ENCODE measurements at regions not wholly inside any gene's neighbourhood (a gene's known extent, or its start where the extent isn't known, plus 50 kb on each side); places are given as distances from the start of the nearest gene placed in this dataset.

DNA sequence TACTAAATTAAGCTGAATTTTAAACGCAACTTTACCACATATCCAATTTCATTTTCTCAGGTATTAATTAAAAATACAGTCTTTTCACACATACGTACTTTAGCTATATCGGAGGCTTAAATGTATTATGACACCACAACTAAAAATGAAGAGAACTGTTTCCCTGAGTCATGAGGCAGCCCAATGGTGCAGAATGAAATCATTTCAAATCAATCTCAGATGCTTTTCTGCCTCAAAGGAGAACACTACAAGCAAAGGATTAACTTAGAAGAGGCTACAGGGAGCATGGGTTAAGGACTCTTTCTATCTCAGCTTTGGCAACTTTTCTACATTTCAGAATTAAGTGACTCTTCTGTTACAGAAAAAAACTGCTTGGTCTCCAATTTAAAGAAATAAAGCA lies 516.3 kb upstream of the HTR2A start:
- TF ChIP-seq GATA2 (IDR thresholded peaks at IDR 0.05; ENCODE audit: low read depth, low read length) = no peak
- TF ChIP-seq GATA3 (IDR thresholded peaks at IDR 0.05; ENCODE audit: low read depth, low read length) = no peak

- no peak for TF ChIP-seq GATA2 (IDR thresholded peaks at IDR 0.05; ENCODE audit: low read depth, low read length)
- TF ChIP-seq GATA3 (IDR thresholded peaks at IDR 0.05; ENCODE audit: low read depth, low read length) = no peak
Measured at GRCh38 chr13:47409778-47410177, 512.9 kb upstream of the HTR2A start.

DNA sequence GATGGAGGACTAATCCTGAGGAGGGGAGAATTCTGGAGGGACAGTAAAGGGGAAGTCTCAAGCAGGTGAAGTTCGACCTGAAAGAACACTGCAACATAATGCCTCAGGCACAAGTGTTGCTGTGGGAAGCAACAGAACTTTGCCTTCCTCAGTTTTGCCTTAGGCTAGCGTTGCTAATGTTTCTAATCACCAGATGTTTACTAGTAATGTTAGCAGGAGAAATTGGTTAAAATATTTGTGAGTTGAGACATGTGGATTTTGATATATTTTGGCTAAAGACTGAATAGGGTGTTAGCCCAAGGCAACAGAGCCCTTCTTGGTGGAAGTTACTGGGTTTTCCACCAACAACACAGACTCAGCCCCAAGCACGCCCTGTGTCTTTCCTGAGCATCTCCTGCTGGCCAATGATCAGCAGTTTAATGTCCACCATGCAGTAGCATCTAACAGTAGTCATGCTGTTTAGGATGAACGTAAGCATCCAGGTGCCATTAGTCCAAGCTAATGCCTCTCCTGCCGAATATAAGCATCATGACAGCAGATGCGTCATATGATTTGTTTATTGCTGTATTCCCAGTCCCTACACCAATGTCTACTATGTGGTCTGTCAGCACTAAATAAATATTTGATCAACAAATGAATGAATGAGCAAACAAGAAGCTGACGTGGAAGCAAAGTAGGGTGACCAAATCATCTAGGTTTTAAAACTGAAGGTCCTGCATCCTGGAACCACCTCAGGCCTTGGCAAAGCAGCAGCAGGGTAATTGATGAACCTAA lies 511.9 kb upstream of the HTR2A start:
- TF ChIP-seq GATA2 (IDR thresholded peaks at IDR 0.05; ENCODE audit: low read depth, low read length) (no peak), GATA3 (IDR thresholded peaks at IDR 0.05; ENCODE audit: low read depth, low read length) (no peak)

GRCh38 chr13:47407808-47408207 lies 511.0 kb upstream of the HTR2A start:
- TF ChIP-seq GATA3 (IDR thresholded peaks at IDR 0.05; ENCODE audit: low read depth, low read length) = no peak
- TF ChIP-seq GATA2 (IDR thresholded peaks at IDR 0.05; ENCODE audit: low read depth, low read length) = no peak

GRCh38 chr13:47399599-47399998 lies 502.7 kb upstream of the HTR2A start:
- TF ChIP-seq GATA2 (IDR thresholded peaks at IDR 0.05; ENCODE audit: low read depth, low read length) = no peak
- TF ChIP-seq GATA3 (IDR thresholded peaks at IDR 0.05; ENCODE audit: low read depth, low read length) = no peak

- TF ChIP-seq GATA3 (IDR thresholded peaks at IDR 0.05; ENCODE audit: low read depth, low read length) (no peak), GATA2 (IDR thresholded peaks at IDR 0.05; ENCODE audit: low read depth, low read length) (no peak)
Measured at GRCh38 chr13:47397739-47398138, 500.9 kb upstream of the HTR2A start.

- no peak for TF ChIP-seq GATA2 (IDR thresholded peaks at IDR 0.05; ENCODE audit: low read depth, low read length)
Measured at GRCh38 chr13:47396915-47397314, 500.1 kb upstream of the HTR2A start.

DNA sequence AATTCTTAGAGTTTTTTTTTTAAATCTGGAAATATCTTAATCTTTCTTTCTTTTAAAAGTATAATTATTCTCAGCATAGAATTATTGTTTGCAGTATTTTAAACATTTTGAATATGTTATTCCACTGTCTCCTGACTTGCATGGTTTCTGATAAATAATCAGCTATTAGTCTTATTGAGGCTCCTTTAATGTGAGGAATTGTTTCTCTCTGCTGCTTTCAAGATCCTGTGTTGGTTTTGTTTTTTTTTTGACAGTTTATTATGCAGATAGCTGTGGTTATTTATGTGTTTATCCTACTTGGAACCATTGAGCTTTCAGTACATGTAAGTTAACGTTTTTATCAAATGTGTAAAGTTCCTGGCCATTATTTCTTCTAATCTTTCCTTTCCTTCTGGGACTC lies 477.9 kb upstream of the HTR2A start:
- TF ChIP-seq GATA3 (IDR thresholded peaks at IDR 0.05; ENCODE audit: low read depth, low read length) = no peak
- no peak for TF ChIP-seq GATA2 (IDR thresholded peaks at IDR 0.05; ENCODE audit: low read depth, low read length)

DNA sequence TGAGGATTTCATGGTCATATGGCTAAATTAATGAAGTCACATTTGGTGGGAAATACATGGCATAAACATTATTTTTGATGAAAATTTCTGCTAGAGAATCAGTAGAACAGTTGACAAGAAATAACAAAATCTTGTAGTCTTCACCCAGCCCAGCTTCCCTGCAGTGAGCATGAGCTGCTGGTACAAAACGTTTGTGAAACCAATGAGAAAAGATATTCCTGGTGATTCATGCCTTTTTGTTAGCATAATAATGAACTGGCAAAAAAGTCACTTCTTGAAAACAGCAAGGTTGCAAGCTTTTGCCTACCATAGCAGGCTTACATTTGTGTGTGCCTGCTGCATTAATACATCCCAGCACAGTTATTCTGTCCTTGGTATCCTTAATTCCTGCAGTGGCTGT lies 475.9 kb upstream of the HTR2A start:
- TF ChIP-seq GATA3 (IDR thresholded peaks at IDR 0.05; ENCODE audit: low read depth, low read length) (no peak), GATA2 (IDR thresholded peaks at IDR 0.05; ENCODE audit: low read depth, low read length) (no peak)

DNA sequence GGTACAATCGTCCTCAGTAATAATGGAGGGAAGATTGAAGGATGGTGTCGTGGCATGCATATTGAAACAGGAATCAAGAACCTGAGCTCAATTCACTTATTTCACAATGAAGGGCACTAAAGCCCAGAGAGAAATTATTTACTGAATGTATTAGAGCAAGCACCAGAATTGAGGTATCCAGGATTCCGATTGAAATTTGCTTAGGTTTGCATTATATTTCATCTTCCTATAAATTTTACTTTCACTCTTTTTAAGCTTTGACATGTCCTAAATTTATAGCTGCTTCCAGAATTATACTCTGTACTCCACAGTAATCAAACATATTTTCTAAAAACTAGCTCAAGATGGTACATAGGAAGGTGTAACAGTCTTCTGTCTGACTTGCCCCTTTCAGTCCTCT lies 454.9 kb upstream of the HTR2A start:
- TF ChIP-seq GATA2 (IDR thresholded peaks at IDR 0.05; ENCODE audit: low read depth, low read length) = no peak
- no peak for TF ChIP-seq GATA3 (IDR thresholded peaks at IDR 0.05; ENCODE audit: low read depth, low read length)

- no peak for TF ChIP-seq GATA3 (IDR thresholded peaks at IDR 0.05; ENCODE audit: low read depth, low read length)
- TF ChIP-seq GATA2 (IDR thresholded peaks at IDR 0.05; ENCODE audit: low read depth, low read length) = no peak
Measured at GRCh38 chr13:47350334-47351124, 453.7 kb upstream of the HTR2A start.

- TF ChIP-seq GATA2 (IDR thresholded peaks at IDR 0.05; ENCODE audit: low read depth, low read length) = no peak
- TF ChIP-seq GATA3 (IDR thresholded peaks at IDR 0.05; ENCODE audit: low read depth, low read length) = no peak
Measured at GRCh38 chr13:47349211-47349610, 452.4 kb upstream of the HTR2A start.

DNA sequence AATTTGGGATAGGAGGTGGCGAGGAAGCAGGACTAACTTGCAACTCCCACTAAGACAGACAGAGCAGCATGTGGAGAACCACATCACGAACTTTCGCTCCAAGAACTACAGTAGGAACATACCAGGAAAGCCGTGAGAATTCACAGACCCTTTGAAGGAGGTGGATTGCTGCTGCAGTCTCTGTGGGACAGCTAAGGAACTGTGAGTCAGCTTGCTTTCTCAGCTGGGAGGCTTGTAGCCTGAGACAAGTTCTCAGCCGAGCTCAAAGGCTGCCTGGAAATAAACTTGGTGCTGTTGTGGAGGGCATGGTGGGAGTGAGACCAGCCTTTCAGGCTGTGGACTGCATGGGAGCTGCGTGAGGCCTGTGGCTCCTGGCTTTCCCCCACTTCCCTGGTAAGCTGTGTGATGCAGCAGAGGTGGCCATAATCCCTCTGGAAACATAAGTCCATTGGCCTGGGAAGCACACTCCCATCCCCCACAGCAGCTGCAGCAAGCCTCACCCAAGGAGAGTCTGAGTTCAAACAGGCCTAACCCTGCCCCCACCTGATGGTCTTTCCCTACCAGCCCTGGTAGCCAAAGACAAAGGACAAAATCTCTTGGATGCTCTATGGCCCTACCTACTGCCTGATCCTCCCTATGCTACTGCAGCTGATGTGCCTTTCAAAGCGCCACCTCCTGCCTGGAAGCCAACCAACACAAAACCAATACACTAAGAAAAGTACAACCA lies 441.1 kb upstream of the HTR2A start:
- TF ChIP-seq GATA2 (IDR thresholded peaks at IDR 0.05; ENCODE audit: low read depth, low read length) = no peak
- TF ChIP-seq GATA3 (IDR thresholded peaks at IDR 0.05; ENCODE audit: low read depth, low read length) = no peak

GRCh38 chr13:47334173-47334572 lies 437.3 kb upstream of the HTR2A start:
- no peak for TF ChIP-seq GATA3 (IDR thresholded peaks at IDR 0.05; ENCODE audit: low read depth, low read length)
